Loucy (cell line): ENCODE measurements at regions not wholly inside any gene's neighbourhood (a gene's known extent, or its start where the extent isn't known, plus 50 kb on each side); places are given as distances from the start of the nearest gene placed in this dataset.

ENCODE experiments used
- CTCF ChIP-seq: fragments of 200-600 bp; sonication (generic); conservative IDR thresholded peaks from 2 replicates; pipeline ENCODE4 v1.5.1; 2014; ENCODE audit warnings: mild to moderate bottlenecking, antibody characterized with exemption, low read length
- EZH2phosphoT487 ChIP-seq: fragments of 200-600 bp; IDR thresholded peaks from 2 replicates; pipeline ENCODE4 v1.6.1; 2018; ENCODE audit warnings: antibody characterized with exemption, mild to moderate bottlenecking, moderate library complexity, borderline replicate concordance

GRCh38 chr3:18531662-18532061, 106.5 kb upstream of the SATB1 start:
- TF ChIP-seq CTCF (no peak), EZH2phosphoT487 (no peak)
